ENCODE measurements at regions not wholly inside any gene's neighbourhood (a gene's known extent, or its start where the extent isn't known, plus 50 kb on each side); places are given as distances from the start of the nearest gene placed in this dataset.

DNA sequence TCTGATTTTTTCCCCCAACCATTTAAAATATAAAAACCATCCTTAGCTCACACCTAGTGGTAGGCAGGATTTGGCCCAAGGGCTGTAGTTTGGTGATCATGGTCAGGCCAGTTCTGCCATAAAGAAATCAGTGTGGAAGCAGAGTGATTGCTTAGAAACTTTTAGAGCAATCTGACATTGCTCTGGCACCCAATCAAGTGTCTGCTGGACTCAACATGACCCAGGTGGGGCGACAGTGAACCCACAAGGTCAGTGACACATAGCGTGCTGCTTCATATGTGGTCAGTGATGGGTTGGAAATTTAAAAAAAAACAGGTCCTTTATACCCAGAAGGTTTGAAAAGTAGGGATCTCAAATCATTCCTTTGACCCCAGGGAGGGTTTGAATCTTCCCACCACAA lies 107.9 kb downstream of the BANF2 start:
- no peak overlapping the region for H2BK15ac ChIP-seq (ENCODE audit: low read depth, low read length)
- H3K4me3 ChIP-seq (ENCODE audit: insufficient read depth, low read depth, low read length) = no peak overlapping the region
- no peak for ATAC-seq (ENCODE audit: low read depth)
- no peak overlapping the region for H3K4ac ChIP-seq (ENCODE audit: low read depth, low read length)
- WGBS, 2 experiments (ENCODE audit: extremely low coverage in 2 of 2, insufficient read length in 1 of 2) = 20% methylated on average over 1 of the region's 2 CpGs; no CpG with 5 or more reads in 1 of the 2 experiments
- CTCF ChIA-PET = no interaction called here
- no peak overlapping the region for H3K18ac ChIP-seq (ENCODE audit: low read depth, low read length)
- no peak overlapping the region for H3K4me2 ChIP-seq (ENCODE audit: low read depth, low read length)
- H3K4me1 ChIP-seq (ENCODE audit: control insufficient read depth, insufficient read depth, low read length) = peaks cover 43% of the 10 kb centered on the region
- H3K27me3 ChIP-seq (ENCODE audit: control insufficient read depth, insufficient read depth, low read length) = no peaks in the 10 kb centered on the region
- BruUV-seq (replicated peaks) = no TSS peak
- H4K8ac ChIP-seq (ENCODE audit: low read depth in 2 of 2, low read length in 2 of 2) = no peak overlapping the region; a peak in 1 of 4 replicates
- no peak overlapping the region for H3K23ac ChIP-seq (ENCODE audit: low read depth, low read length)
- no peak overlapping the region; the same call in 1 of the 2 replicates for H2AK5ac ChIP-seq (ENCODE audit: low read depth, low read length)
- DNase-seq = peak; percentile 18
- intact Hi-C loops (cut with micrococcal nuclease) = no loop called here
- no peaks in the 10 kb centered on the region for H4K20me1 ChIP-seq (ENCODE audit: insufficient read depth, low read length)
- in situ Hi-C loops (cut with MboI; ENCODE audit: low sequenced_read_pairs) = no loop called here
- no peak overlapping the region for H3K14ac ChIP-seq (replicated peaks; ENCODE audit: low read depth, low read length)
- H3K9ac ChIP-seq (ENCODE audit: low read depth, low read length) = no peak overlapping the region
- dilution Hi-C loops (cut with HindIII; ENCODE audit: low sequenced_read_pairs, unreplicated experiment) = no loop called here
- H3K27ac ChIP-seq (ENCODE audit: insufficient read depth, low read length) = no peak overlapping the region
- H3K9me3 ChIP-seq (ENCODE audit: control insufficient read depth, insufficient read depth, low read length) = no peaks in the 10 kb centered on the region
- no peak overlapping the region for H2BK120ac ChIP-seq (ENCODE audit: low read depth, low read length)
- H4K91ac ChIP-seq (ENCODE audit: insufficient read depth, low read depth, low read length) = no peak overlapping the region
- no peak overlapping the region for H2BK5ac ChIP-seq (ENCODE audit: low read depth, low read length, poor library complexity, severe bottlenecking)
- TF ChIP-seq CHD1 (IDR thresholded peaks at IDR 0.05; ENCODE audit: low read depth, low read length) = no peak
- POLR2A ChIA-PET (ENCODE audit: unreplicated experiment) = no interaction called here
- no peak overlapping the region for H4K5ac ChIP-seq (ENCODE audit: low read depth, low read length)
- no peak overlapping the region for H2AK9ac ChIP-seq (replicated peaks; ENCODE audit: low read depth, low read length, poor library complexity)
- H3K36me3 ChIP-seq (ENCODE audit: control insufficient read depth, insufficient read depth, low read length) = no peaks in the 10 kb centered on the region
- H3K79me1 ChIP-seq (ENCODE audit: low read depth in 1 of 2, low read length in 2 of 2) = no peaks in the 10 kb centered on the region
- H3K56ac ChIP-seq (ENCODE audit: extremely low read depth, insufficient read depth, low read length) = no peak overlapping the region
- peaks cover 11% of the 10 kb centered on the region for H3K9me1 ChIP-seq (ENCODE audit: insufficient read depth, low read length)
- H2BK20ac ChIP-seq (ENCODE audit: low read depth, low read length) = no peak overlapping the region
- H2AFZ ChIP-seq (replicated peaks; ENCODE audit: low read length, poor library complexity) = no peak overlapping the region

All from IMR-90 (cell line).